ENCODE measurements at regions not wholly inside any gene's neighbourhood (a gene's known extent, or its start where the extent isn't known, plus 50 kb on each side); places are given as distances from the start of the nearest gene placed in this dataset.

- Histone ChIP-seq H2AFZ (ENCODE audit: insufficient read depth, low read depth, low read length, poor library complexity, severe bottlenecking) (no peak overlapping the region), H4K20me1 (ENCODE audit: control insufficient read depth, insufficient read depth, low read length, poor library complexity, severe bottlenecking) (no peaks in the 10 kb centered on the region), H3K4me2 (replicated peaks; ENCODE audit: low read depth, low read length, poor library complexity, severe bottlenecking) (no peak overlapping the region), H3K9me3 (ENCODE audit: control extremely low read depth in 1 of 3, control insufficient read depth in 2 of 3, insufficient read depth in 1 of 3, low read length in 2 of 3) (peaks cover 0 to 2% (median 0%) of the 10 kb centered on the region in 3 donors), H3K36me3 (replicated peaks in 1 of 2; ENCODE audit: control extremely low read depth in 1 of 2, control insufficient read depth in 1 of 2, extremely low read depth in 1 of 2, insufficient read depth in 2 of 2, low read length in 1 of 2) (no peaks in the 10 kb centered on the region), H3K79me2 (ENCODE audit: control insufficient read depth, insufficient read depth, low read length) (no peaks in the 10 kb centered on the region), H3K4me3 (ENCODE audit: control extremely low read depth in 1 of 5, extremely low read depth in 1 of 5, insufficient read depth in 1 of 5, low read depth in 2 of 5, low read length in 4 of 5) (no peak overlapping the region), H3K27me3 (replicated peaks in 1 of 4; ENCODE audit: control extremely low read depth in 1 of 4, control insufficient read depth in 3 of 4, insufficient read depth in 4 of 4, low read length in 3 of 4) (peaks cover 0 to 5% (median 0%) of the 10 kb centered on the region in 4 experiments), H3K4me1 (ENCODE audit: control insufficient read depth in 2 of 2, insufficient read depth in 2 of 2, low read length in 2 of 2) (no peaks in the 10 kb centered on the region), H3K27ac (ENCODE audit: low read length in 2 of 2) (no peak overlapping the region), H3K9ac (ENCODE audit: low read length) (no peak overlapping the region)
- Mint-ChIP-seq H3K27me3 (peaks cover 12% of the 10 kb centered on the region), H3K27ac (no peak overlapping the region), H3K4me3 (no peak overlapping the region), H3K9me3 (ENCODE audit: insufficient read depth) (no peaks in the 10 kb centered on the region), H3K4me1 (no peaks in the 10 kb centered on the region)
- 87% methylated on average over 12 of the region's 13 CpGs for WGBS (ENCODE audit: insufficient coverage)
- ATAC-seq (ENCODE audit: low read depth) (no peak), DNase-seq (no peak)
- POLR2A ChIA-PET = no interaction called here
- intact Hi-C loops (cut with micrococcal nuclease) = no loop called here
- CTCF ChIA-PET = interaction anchor here (1.5 kb wide), 1 partner anchor 200 kb away, joined by 5 read pairs; no protein-coding TSS in a partner anchor
- TF ChIP-seq, protein P1, sequence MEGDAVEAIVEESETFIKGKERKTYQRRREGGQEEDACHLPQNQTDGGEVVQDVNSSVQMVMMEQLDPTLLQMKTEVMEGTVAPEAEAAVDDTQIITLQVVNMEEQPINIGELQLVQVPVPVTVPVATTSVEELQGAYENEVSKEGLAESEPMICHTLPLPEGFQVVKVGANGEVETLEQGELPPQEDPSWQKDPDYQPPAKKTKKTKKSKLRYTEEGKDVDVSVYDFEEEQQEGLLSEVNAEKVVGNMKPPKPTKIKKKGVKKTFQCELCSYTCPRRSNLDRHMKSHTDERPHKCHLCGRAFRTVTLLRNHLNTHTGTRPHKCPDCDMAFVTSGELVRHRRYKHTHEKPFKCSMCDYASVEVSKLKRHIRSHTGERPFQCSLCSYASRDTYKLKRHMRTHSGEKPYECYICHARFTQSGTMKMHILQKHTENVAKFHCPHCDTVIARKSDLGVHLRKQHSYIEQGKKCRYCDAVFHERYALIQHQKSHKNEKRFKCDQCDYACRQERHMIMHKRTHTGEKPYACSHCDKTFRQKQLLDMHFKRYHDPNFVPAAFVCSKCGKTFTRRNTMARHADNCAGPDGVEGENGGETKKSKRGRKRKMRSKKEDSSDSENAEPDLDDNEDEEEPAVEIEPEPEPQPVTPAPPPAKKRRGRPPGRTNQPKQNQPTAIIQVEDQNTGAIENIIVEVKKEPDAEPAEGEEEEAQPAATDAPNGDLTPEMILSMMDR (IDR thresholded peaks at IDR 0.05) = no peak
- TF ChIP-seq EZH2 (IDR thresholded peaks at IDR 0.05; ENCODE audit: borderline replicate concordance, insufficient read depth, low read depth, low read length, poor library complexity, severe bottlenecking) = no peak
Observed at GRCh38 chr10:69715899-69716606, 85.7 kb upstream of the COL13A1 start.
